Liver (tissue), 8 donors: ENCODE measurements at regions not wholly inside any gene's neighbourhood (a gene's known extent, or its start where the extent isn't known, plus 50 kb on each side); places are given as distances from the start of the nearest gene placed in this dataset.

Experiments used
- DNase-seq: peaks from one replicate; pipeline ENCODE4 v3.0.0-alpha.2; 2017; ENCODE audit warnings: low spot score
- H3K27ac ChIP-seq, 2 donors: one replicate each; pipeline ENCODE4 v1.7.0; 2013; ENCODE audit warnings: inconsistent platforms in 2 of 2, low read length in 2 of 2, control low read depth in 1 of 2, low read depth in 1 of 2, mild to moderate bottlenecking in 1 of 2
- H3K27me3 ChIP-seq, 4 donors: one replicate each; pipeline versions ENCODE4 v1.6.1 to v1.7.0; 2013; ENCODE audit warnings: low read length in 3 of 4, inconsistent platforms in 1 of 4, mild to moderate bottlenecking in 1 of 4, moderate library complexity in 1 of 4; ENCODE audit not compliant: control insufficient read depth in 4 of 4, insufficient read depth in 4 of 4
- H3K36me3 ChIP-seq, 4 donors: one replicate each; pipeline versions ENCODE4 v1.6.1 to v1.7.0; 2013; ENCODE audit warnings: low read length in 3 of 4, mild to moderate bottlenecking in 3 of 4, low read depth in 1 of 4, moderate library complexity in 1 of 4; ENCODE audit not compliant: control insufficient read depth in 4 of 4, insufficient read depth in 3 of 4
- H3K4me1 ChIP-seq, 4 donors: one replicate each; pipeline versions ENCODE4 v1.6.1 to v1.7.0; 2013; ENCODE audit warnings: low read length in 3 of 4, mild to moderate bottlenecking in 3 of 4, moderate library complexity in 1 of 4; ENCODE audit not compliant: control insufficient read depth in 4 of 4, insufficient read depth in 4 of 4
- H3K4me3 ChIP-seq, 3 donors: one replicate each; pipeline versions ENCODE4 v1.6.1 to v1.7.0; 2013; ENCODE audit warnings: low read length in 3 of 3, control low read depth in 1 of 3, low read depth in 1 of 3, mild to moderate bottlenecking in 1 of 3
- H3K9ac ChIP-seq, 2 donors: one replicate each; pipeline ENCODE4 v1.7.0; 2013; ENCODE audit warnings: low read length in 2 of 2, mild to moderate bottlenecking in 2 of 2, moderate library complexity in 2 of 2, control low read depth in 1 of 2, low read depth in 1 of 2
- H3K9me3 ChIP-seq, 4 donors: one replicate each; pipeline versions ENCODE4 v1.6.1 to v1.7.0; 2013; ENCODE audit warnings: low read length in 3 of 4; ENCODE audit not compliant: control insufficient read depth in 4 of 4
- EGR1 ChIP-seq, 2 donors: IDR thresholded peaks; 2 replicates each; pipeline ENCODE4 v1.6.1; 2016 to 2018; ENCODE audit warnings: antibody characterized with exemption in 2 of 2, low read depth in 2 of 2
- FOXA1 ChIP-seq: IDR thresholded peaks from 2 replicates; pipeline ENCODE4 v1.6.1; 2016; ENCODE audit warnings: antibody characterized with exemption
- FOXA2 ChIP-seq: IDR thresholded peaks from 2 replicates; pipeline ENCODE4 v1.6.1; 2016; ENCODE audit warnings: antibody characterized with exemption
- GABPA ChIP-seq, 2 donors: IDR thresholded peaks in 1 of 2; conservative IDR thresholded peaks in 1 of 2; 2 replicates each; pipeline ENCODE4 v1.6.1; 2016; ENCODE audit warnings: antibody characterized with exemption in 2 of 2, mild to moderate bottlenecking in 1 of 2, moderate library complexity in 1 of 2
- HNF4A ChIP-seq, 2 donors: conservative IDR thresholded peaks; 2 replicates each; pipeline ENCODE4 v1.6.1; 2016; ENCODE audit warnings: antibody characterized with exemption in 2 of 2, mild to moderate bottlenecking in 2 of 2
- HNF4G ChIP-seq: IDR thresholded peaks from 2 replicates; pipeline ENCODE4 v1.6.1; 2016; ENCODE audit warnings: antibody characterized with exemption
- JUND ChIP-seq, 2 donors: IDR thresholded peaks; 2 replicates each; pipeline ENCODE4 v1.6.1; 2016; ENCODE audit warnings: antibody characterized with exemption in 2 of 2
- NR2F2 ChIP-seq: IDR thresholded peaks from 2 replicates; pipeline ENCODE4 v1.6.1; 2016; ENCODE audit warnings: antibody characterized with exemption
- RAD21 ChIP-seq, 2 donors: IDR thresholded peaks; 2 replicates each; pipeline ENCODE4 v1.6.1; 2016; ENCODE audit warnings: antibody characterized with exemption in 2 of 2, mild to moderate bottlenecking in 2 of 2
- RXRA ChIP-seq, 2 donors: IDR thresholded peaks; 2 replicates each; pipeline ENCODE4 v1.6.1; 2017 to 2018; ENCODE audit warnings: antibody characterized with exemption in 2 of 2, mild to moderate bottlenecking in 1 of 2
- SP1 ChIP-seq: IDR thresholded peaks from 2 replicates; pipeline ENCODE4 v1.6.1; 2018; ENCODE audit warnings: antibody characterized with exemption, mild to moderate bottlenecking
- TAF1 ChIP-seq: conservative IDR thresholded peaks from 2 replicates; pipeline ENCODE4 v1.6.1; 2016; ENCODE audit warnings: antibody characterized with exemption, mild to moderate bottlenecking
- YY1 ChIP-seq: IDR thresholded peaks from 2 replicates; pipeline ENCODE4 v1.6.1; 2016; ENCODE audit warnings: antibody characterized with exemption, mild to moderate bottlenecking
- WGBS: extraction: QIAGEN DNeasy Blood & Tissue Kit; methylation state at CpG from one replicate; pipeline ENCODE4 v1.1.7; 2013; 5-methylcytosine and 5-hydroxymethylcytosine counted together
- TF ChIP-seq, protein P1 (sequence below): IDR thresholded peaks from 2 replicates; pipeline ENCODE4 v1.6.1; 2016; ENCODE audit warnings: antibody characterized with exemption
- TF ChIP-seq, protein P2 (sequence below): IDR thresholded peaks from 2 replicates; pipeline ENCODE4 v1.6.1; 2016; ENCODE audit warnings: antibody characterized with exemption
- TF ChIP-seq, protein P3 (sequence below): IDR thresholded peaks from 2 replicates; pipeline ENCODE4 v1.6.1; 2016; ENCODE audit warnings: antibody characterized with exemption, mild to moderate bottlenecking
- TF ChIP-seq, protein P4 (sequence below): IDR thresholded peaks from 2 replicates; pipeline ENCODE4 v1.6.1; 2016; ENCODE audit warnings: antibody characterized with exemption
- TF ChIP-seq, protein P5 (sequence below): fragments of 150-350 bp; IDR thresholded peaks from 2 replicates; pipeline ENCODE4 v1.5.1; 2017; ENCODE audit warnings: improper control_type of control experiment, low read depth, low read length; ENCODE audit not compliant: missing input control
- donor health status: healthy.
- donor health status: healthy.
- donor health status: healthy.
- donor health status: healthy.
- donor health status: healthy.

DNA sequence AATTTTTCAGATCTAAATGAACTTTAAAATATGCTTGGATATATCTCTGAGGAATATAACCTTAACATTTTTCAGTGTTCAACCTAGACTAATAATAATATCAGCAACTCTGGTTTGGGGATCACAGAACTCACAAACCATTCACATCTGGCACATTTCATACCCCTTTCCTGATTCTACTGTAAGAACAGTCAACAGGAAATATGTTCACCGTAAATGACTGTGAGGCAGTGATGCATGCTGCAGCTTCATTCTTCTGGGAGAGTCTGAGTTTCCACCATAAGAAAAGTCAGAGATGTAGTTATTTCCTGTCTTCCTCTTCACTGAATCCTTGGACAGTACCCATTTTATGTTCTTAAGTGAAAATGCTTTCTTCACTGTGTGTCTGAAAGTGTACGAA lies 134.2 kb upstream of the IFNGR1 start:
- Histone ChIP-seq H3K27ac (peak overlapping the region; percentile 37 to 82), H3K36me3 (no peaks in the 10 kb centered on the region), H3K4me1 (peaks cover 6 to 55% (median 33%) of the 10 kb centered on the region in 4 donors), H3K4me3 (no peak overlapping the region), H3K27me3 (no peaks in the 10 kb centered on the region), H3K9me3 (no peaks in the 10 kb centered on the region), H3K9ac (peak overlapping the region in 1 of 2 donors; percentile 8)
- WGBS = 71% methylated on average over 2 of the region's 2 CpGs
- TF ChIP-seq RAD21 (IDR thresholded peaks at IDR 0.05) = no peak
- no peak for TF ChIP-seq NR2F2
- DNase-seq = no peak

DNA sequence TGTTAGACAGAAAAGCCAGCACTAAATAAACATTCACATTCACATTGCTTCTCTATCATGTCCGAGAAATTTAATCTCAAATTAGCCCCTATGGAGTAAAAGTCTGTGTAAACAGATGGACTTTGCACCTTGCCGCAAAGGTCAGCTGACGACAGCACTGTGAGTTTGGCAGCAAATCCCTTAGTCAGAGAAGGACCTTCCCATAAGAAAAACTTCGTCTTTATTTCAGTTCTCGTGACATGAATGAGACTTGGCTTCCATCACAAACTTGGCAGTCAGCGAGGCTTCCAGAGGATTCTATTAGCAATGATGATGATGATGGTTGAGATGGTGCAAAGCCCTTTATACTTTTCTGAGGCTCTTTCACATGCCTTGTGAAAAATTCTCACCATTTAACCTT lies 133.7 kb upstream of the IFNGR1 start:
- H3K9me3 ChIP-seq = no peaks in the 10 kb centered on the region
- WGBS = 26% methylated on average over 6 of the region's 6 CpGs
- peaks cover 6 to 55% (median 33%) of the 10 kb centered on the region in 4 donors for H3K4me1 ChIP-seq
- H3K27ac ChIP-seq = peak overlapping the region; percentile 37 to 82
- no peak overlapping the region for H3K4me3 ChIP-seq
- H3K9ac ChIP-seq = peak overlapping the region in 1 of 2 donors; percentile 2
- TF ChIP-seq GABPA (IDR thresholded peaks at IDR 0.05 in 1 of 2, conservative IDR thresholded peaks at IDR 0.05 in 1 of 2) (no peak), NR2F2 (peak; percentile 24), SP1 (peak; percentile 97), RAD21 (IDR thresholded peaks at IDR 0.05) (peak; percentile 34 to 39), RXRA (IDR thresholded peaks at IDR 0.05) (peak; percentile 73 to 85), EGR1 (IDR thresholded peaks at IDR 0.05; ENCODE audit: low read depth in 2 of 2) (peak in 1 of 2 donors; percentile 31), HNF4G (peak; percentile 94), TAF1 (no peak), FOXA1 (peak; percentile 57), JUND (IDR thresholded peaks at IDR 0.05) (peak; percentile 66 to 78), FOXA2 (peak; percentile 68), HNF4A (conservative IDR thresholded peaks at IDR 0.05) (peak; percentile 99), YY1 (peak; percentile 76)
- TF ChIP-seq, protein P1, sequence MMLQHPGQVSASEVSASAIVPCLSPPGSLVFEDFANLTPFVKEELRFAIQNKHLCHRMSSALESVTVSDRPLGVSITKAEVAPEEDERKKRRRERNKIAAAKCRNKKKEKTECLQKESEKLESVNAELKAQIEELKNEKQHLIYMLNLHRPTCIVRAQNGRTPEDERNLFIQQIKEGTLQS = peak; percentile 80
- TF ChIP-seq, protein P2, sequence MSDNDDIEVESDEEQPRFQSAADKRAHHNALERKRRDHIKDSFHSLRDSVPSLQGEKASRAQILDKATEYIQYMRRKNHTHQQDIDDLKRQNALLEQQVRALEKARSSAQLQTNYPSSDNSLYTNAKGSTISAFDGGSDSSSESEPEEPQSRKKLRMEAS = peak; percentile 56
- TF ChIP-seq, protein P3, sequence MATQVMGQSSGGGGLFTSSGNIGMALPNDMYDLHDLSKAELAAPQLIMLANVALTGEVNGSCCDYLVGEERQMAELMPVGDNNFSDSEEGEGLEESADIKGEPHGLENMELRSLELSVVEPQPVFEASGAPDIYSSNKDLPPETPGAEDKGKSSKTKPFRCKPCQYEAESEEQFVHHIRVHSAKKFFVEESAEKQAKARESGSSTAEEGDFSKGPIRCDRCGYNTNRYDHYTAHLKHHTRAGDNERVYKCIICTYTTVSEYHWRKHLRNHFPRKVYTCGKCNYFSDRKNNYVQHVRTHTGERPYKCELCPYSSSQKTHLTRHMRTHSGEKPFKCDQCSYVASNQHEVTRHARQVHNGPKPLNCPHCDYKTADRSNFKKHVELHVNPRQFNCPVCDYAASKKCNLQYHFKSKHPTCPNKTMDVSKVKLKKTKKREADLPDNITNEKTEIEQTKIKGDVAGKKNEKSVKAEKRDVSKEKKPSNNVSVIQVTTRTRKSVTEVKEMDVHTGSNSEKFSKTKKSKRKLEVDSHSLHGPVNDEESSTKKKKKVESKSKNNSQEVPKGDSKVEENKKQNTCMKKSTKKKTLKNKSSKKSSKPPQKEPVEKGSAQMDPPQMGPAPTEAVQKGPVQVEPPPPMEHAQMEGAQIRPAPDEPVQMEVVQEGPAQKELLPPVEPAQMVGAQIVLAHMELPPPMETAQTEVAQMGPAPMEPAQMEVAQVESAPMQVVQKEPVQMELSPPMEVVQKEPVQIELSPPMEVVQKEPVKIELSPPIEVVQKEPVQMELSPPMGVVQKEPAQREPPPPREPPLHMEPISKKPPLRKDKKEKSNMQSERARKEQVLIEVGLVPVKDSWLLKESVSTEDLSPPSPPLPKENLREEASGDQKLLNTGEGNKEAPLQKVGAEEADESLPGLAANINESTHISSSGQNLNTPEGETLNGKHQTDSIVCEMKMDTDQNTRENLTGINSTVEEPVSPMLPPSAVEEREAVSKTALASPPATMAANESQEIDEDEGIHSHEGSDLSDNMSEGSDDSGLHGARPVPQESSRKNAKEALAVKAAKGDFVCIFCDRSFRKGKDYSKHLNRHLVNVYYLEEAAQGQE = peak; percentile 51
- TF ChIP-seq, protein P4, sequence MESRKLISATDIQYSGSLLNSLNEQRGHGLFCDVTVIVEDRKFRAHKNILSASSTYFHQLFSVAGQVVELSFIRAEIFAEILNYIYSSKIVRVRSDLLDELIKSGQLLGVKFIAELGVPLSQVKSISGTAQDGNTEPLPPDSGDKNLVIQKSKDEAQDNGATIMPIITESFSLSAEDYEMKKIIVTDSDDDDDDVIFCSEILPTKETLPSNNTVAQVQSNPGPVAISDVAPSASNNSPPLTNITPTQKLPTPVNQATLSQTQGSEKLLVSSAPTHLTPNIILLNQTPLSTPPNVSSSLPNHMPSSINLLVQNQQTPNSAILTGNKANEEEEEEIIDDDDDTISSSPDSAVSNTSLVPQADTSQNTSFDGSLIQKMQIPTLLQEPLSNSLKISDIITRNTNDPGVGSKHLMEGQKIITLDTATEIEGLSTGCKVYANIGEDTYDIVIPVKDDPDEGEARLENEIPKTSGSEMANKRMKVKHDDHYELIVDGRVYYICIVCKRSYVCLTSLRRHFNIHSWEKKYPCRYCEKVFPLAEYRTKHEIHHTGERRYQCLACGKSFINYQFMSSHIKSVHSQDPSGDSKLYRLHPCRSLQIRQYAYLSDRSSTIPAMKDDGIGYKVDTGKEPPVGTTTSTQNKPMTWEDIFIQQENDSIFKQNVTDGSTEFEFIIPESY = peak; percentile 78
- TF ChIP-seq, protein P5, sequence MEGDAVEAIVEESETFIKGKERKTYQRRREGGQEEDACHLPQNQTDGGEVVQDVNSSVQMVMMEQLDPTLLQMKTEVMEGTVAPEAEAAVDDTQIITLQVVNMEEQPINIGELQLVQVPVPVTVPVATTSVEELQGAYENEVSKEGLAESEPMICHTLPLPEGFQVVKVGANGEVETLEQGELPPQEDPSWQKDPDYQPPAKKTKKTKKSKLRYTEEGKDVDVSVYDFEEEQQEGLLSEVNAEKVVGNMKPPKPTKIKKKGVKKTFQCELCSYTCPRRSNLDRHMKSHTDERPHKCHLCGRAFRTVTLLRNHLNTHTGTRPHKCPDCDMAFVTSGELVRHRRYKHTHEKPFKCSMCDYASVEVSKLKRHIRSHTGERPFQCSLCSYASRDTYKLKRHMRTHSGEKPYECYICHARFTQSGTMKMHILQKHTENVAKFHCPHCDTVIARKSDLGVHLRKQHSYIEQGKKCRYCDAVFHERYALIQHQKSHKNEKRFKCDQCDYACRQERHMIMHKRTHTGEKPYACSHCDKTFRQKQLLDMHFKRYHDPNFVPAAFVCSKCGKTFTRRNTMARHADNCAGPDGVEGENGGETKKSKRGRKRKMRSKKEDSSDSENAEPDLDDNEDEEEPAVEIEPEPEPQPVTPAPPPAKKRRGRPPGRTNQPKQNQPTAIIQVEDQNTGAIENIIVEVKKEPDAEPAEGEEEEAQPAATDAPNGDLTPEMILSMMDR = no peak
- no peaks in the 10 kb centered on the region for H3K36me3 ChIP-seq
- no peaks in the 10 kb centered on the region for H3K27me3 ChIP-seq
- no peak for DNase-seq
